ENCODE measurements at regions not wholly inside any gene's neighbourhood (a gene's known extent, or its start where the extent isn't known, plus 50 kb on each side); places are given as distances from the start of the nearest gene placed in this dataset.

GRCh38 chr4:151606061-151606460 is 154.7 kb downstream of the GATB start (continued):
- TF ChIP-seq HES4 (CRISPR knock-in tag; IDR thresholded peaks at IDR 0.05; ENCODE audit: borderline replicate concordance): no peak

GRCh38 chr4:151610229-151610628 is 150.6 kb downstream of the GATB start:
- FAIRE-seq (no peak), ATAC-seq (no peak), DNase-seq (ENCODE audit: low spot score) (no peak)
- H3K4me2 ChIP-seq (ENCODE audit: low read depth, low read length): no peak overlapping the region
- POLR2A ChIA-PET: no interaction called here
- H3K27ac ChIP-seq (ENCODE audit: extremely low read length, insufficient read depth, low read length): no peak overlapping the region
- H3K9ac ChIP-seq (ENCODE audit: insufficient read depth, low read depth, low read length): no peak overlapping the region
- H4K20me1 ChIP-seq (ENCODE audit: insufficient read depth, low read length): no peaks in the 10 kb centered on the region
- intact Hi-C loops (cut with micrococcal nuclease; ENCODE audit: unreplicated experiment) (no loop called here), in situ Hi-C loops (cut with HindIII; ENCODE audit: extremely low pct_ligation_motif_present, low pct_unique_long_range_greater_than_20kb) (no loop called here)
- CTCF ChIA-PET (ENCODE audit: low intra/inter-chr PET ratio, low total read pairs): no interaction called here
- H3K36me3 ChIP-seq (replicated peaks in 1 of 2; ENCODE audit: control insufficient read depth in 1 of 2, insufficient read depth in 2 of 2, low read length in 2 of 2): no peaks in the 10 kb centered on the region
- no peaks in the 10 kb centered on the region for H3K9me3 ChIP-seq (ENCODE audit: low read length)
- no peaks in the 10 kb centered on the region for H3K79me2 ChIP-seq (ENCODE audit: insufficient read depth, low read length)
- TF ChIP-seq PHF5A (CRISPR knock-in tag; IDR thresholded peaks at IDR 0.05; ENCODE audit: low read depth, unreplicated experiment) (no peak), LCORL (IDR thresholded peaks at IDR 0.05) (peak; percentile 86), LCORL (CRISPR knock-in tag; IDR thresholded peaks at IDR 0.05) (no peak), TRIM24 (CRISPR knock-in tag; IDR thresholded peaks at IDR 0.05) (no peak)
- no peak overlapping the region for H2AFZ ChIP-seq (ENCODE audit: low read length)
- no peak overlapping the region for H3K4me3 ChIP-seq (replicated peaks in 1 of 3; ENCODE audit: insufficient read depth in 1 of 3, low read depth in 2 of 3, low read length in 3 of 3)
- no peaks in the 10 kb centered on the region for H3K27me3 ChIP-seq (ENCODE audit: control insufficient read depth in 1 of 2, insufficient read depth in 2 of 2, low read length in 2 of 2)
- no peaks in the 10 kb centered on the region for H3K4me1 ChIP-seq (ENCODE audit: insufficient read depth, low read length)
- no TSS peak for BruUV-seq (replicated peaks)

GRCh38 chr4:151611960-151612359 is 148.8 kb downstream of the GATB start:
- intact Hi-C loops (cut with micrococcal nuclease; ENCODE audit: unreplicated experiment) (no loop called here), in situ Hi-C loops (cut with HindIII; ENCODE audit: extremely low pct_ligation_motif_present, low pct_unique_long_range_greater_than_20kb) (no loop called here)
- Histone ChIP-seq H3K9me3 (ENCODE audit: low read length) (no peaks in the 10 kb centered on the region), H3K4me2 (ENCODE audit: low read depth, low read length) (no peak overlapping the region), H3K9ac (ENCODE audit: insufficient read depth, low read depth, low read length) (no peak overlapping the region), H3K4me1 (ENCODE audit: insufficient read depth, low read length) (no peaks in the 10 kb centered on the region), H3K4me3 (replicated peaks in 1 of 3; ENCODE audit: insufficient read depth in 1 of 3, low read depth in 2 of 3, low read length in 3 of 3) (no peak overlapping the region), H4K20me1 (ENCODE audit: insufficient read depth, low read length) (no peaks in the 10 kb centered on the region), H2AFZ (ENCODE audit: low read length) (no peak overlapping the region), H3K27ac (ENCODE audit: extremely low read length, insufficient read depth, low read length) (no peak overlapping the region), H3K27me3 (ENCODE audit: control insufficient read depth in 1 of 2, insufficient read depth in 2 of 2, low read length in 2 of 2) (no peaks in the 10 kb centered on the region), H3K36me3 (replicated peaks in 1 of 2; ENCODE audit: control insufficient read depth in 1 of 2, insufficient read depth in 2 of 2, low read length in 2 of 2) (no peaks in the 10 kb centered on the region), H3K79me2 (ENCODE audit: insufficient read depth, low read length) (no peaks in the 10 kb centered on the region)
- TF ChIP-seq ZBTB37 (CRISPR knock-in tag; IDR thresholded peaks at IDR 0.05): no peak
- no peak for TF ChIP-seq RAD21 (CRISPR knock-in tag; IDR thresholded peaks at IDR 0.05)
- no peak for TF ChIP-seq MTF2 (CRISPR knock-in tag; IDR thresholded peaks at IDR 0.05; ENCODE audit: borderline replicate concordance)
- TF ChIP-seq ZNF292 (CRISPR knock-in tag; IDR thresholded peaks at IDR 0.05; ENCODE audit: borderline replicate concordance, low read depth): no peak
- ChIA-PET CTCF (ENCODE audit: low intra/inter-chr PET ratio, low total read pairs) (no interaction called here), POLR2A (no interaction called here)
- ATAC-seq (no peak), DNase-seq (ENCODE audit: low spot score) (no peak), FAIRE-seq (no peak)
- no TSS peak for BruUV-seq (replicated peaks)
